H1 (cell line): ENCODE measurements at regions not wholly inside any gene's neighbourhood (a gene's known extent, or its start where the extent isn't known, plus 50 kb on each side); places are given as distances from the start of the nearest gene placed in this dataset.

Source experiments
- GABPA ChIP-seq: IDR thresholded peaks from 2 replicates; pipeline ENCODE4 v1.6.1; 2011; ENCODE audit warnings: mild to moderate bottlenecking, low read length, moderate library complexity, borderline replicate concordance; ENCODE audit not compliant: insufficient read depth
- JUN ChIP-seq: IDR thresholded peaks from 2 replicates; pipeline ENCODE4 v1.6.1; 2011; ENCODE audit warnings: low read depth, mild to moderate bottlenecking, improper control_type of control experiment, low read length
- PHF8 ChIP-seq: fragments of 200-600 bp; sonication (generic); conservative IDR thresholded peaks from 2 replicates; pipeline ENCODE4 v1.7.1; 2012; ENCODE audit warnings: low read depth, mild to moderate bottlenecking, inconsistent platforms, low read length, moderate library complexity
- POLR2A ChIP-seq, 2 experiments: IDR thresholded peaks; 1 replicate in 1 of 2; 2 replicates in 1 of 2; pipeline ENCODE4 v1.6.1; 2011; ENCODE audit warnings: low read depth in 2 of 2, low read length in 2 of 2, mild to moderate bottlenecking in 2 of 2; ENCODE audit errors: control extremely low read depth in 1 of 2
- POLR2AphosphoS5 ChIP-seq: IDR thresholded peaks from 2 replicates; pipeline ENCODE4 v1.6.1; 2011; ENCODE audit warnings: low read depth, low read length
- RAD21 ChIP-seq, 2 experiments: IDR thresholded peaks in 1 of 2; conservative IDR thresholded peaks in 1 of 2; 2 replicates each; pipeline ENCODE4 v1.6.1; 2011; ENCODE audit warnings: low read depth in 2 of 2, low read length in 2 of 2, improper control_type of control experiment in 1 of 2, inconsistent platforms in 1 of 2, mild to moderate bottlenecking in 1 of 2, moderate library complexity in 1 of 2
- RBBP5 ChIP-seq: IDR thresholded peaks from 2 replicates; pipeline ENCODE4 v1.7.1; 2012; ENCODE audit warnings: low read depth, mild to moderate bottlenecking, inconsistent platforms, low read length, moderate library complexity, borderline replicate concordance
- TAF7 ChIP-seq: optimal IDR thresholded peaks from 2 replicates; pipeline ENCODE3; 2011; ENCODE audit warnings: low read depth, mild to moderate bottlenecking, inconsistent platforms, low read length, moderate library complexity, borderline replicate concordance
- TF ChIP-seq, protein P1 (sequence below), 3 experiments: IDR thresholded peaks; 1 replicate in 2 of 3; 2 replicates in 1 of 3; pipeline versions ENCODE4 v1.5.1 to v1.6.1; 2011; ENCODE audit warnings: low read length in 3 of 3, mild to moderate bottlenecking in 3 of 3, inconsistent platforms in 2 of 3, low read depth in 1 of 3, moderate library complexity in 1 of 3; ENCODE audit not compliant: insufficient read depth in 1 of 3; ENCODE audit errors: control extremely low read depth in 1 of 3

GRCh38 chr21:27206368-27206982 lies 239.6 kb upstream of the ADAMTS5 start:
- no peak for TF ChIP-seq POLR2AphosphoS5
- no peak for TF ChIP-seq POLR2A (IDR thresholded peaks at IDR 0.05; ENCODE audit: control extremely low read depth in 1 of 2, low read depth in 2 of 2, low read length in 2 of 2)
- TF ChIP-seq, protein P1, sequence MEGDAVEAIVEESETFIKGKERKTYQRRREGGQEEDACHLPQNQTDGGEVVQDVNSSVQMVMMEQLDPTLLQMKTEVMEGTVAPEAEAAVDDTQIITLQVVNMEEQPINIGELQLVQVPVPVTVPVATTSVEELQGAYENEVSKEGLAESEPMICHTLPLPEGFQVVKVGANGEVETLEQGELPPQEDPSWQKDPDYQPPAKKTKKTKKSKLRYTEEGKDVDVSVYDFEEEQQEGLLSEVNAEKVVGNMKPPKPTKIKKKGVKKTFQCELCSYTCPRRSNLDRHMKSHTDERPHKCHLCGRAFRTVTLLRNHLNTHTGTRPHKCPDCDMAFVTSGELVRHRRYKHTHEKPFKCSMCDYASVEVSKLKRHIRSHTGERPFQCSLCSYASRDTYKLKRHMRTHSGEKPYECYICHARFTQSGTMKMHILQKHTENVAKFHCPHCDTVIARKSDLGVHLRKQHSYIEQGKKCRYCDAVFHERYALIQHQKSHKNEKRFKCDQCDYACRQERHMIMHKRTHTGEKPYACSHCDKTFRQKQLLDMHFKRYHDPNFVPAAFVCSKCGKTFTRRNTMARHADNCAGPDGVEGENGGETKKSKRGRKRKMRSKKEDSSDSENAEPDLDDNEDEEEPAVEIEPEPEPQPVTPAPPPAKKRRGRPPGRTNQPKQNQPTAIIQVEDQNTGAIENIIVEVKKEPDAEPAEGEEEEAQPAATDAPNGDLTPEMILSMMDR (IDR thresholded peaks at IDR 0.05; ENCODE audit: control extremely low read depth in 1 of 3, insufficient read depth in 1 of 3, low read depth in 1 of 3, low read length in 3 of 3) = no peak
- no peak for TF ChIP-seq RAD21 (IDR thresholded peaks at IDR 0.05 in 1 of 2, conservative IDR thresholded peaks at IDR 0.05 in 1 of 2; ENCODE audit: low read depth in 2 of 2, low read length in 2 of 2)
- TF ChIP-seq JUN = no peak
- TF ChIP-seq PHF8 = no peak
- no peak for TF ChIP-seq GABPA
- TF ChIP-seq RBBP5 = no peak
- TF ChIP-seq TAF7 = no peak
